ENCODE measurements at regions not wholly inside any gene's neighbourhood (a gene's known extent, or its start where the extent isn't known, plus 50 kb on each side); places are given as distances from the start of the nearest gene placed in this dataset.

- Histone ChIP-seq H3K27ac (ENCODE audit: low read depth, low read length) (peak overlapping the region; percentile 83), H3K4me1 (ENCODE audit: insufficient read depth, low read length) (peaks cover 17% of the 10 kb centered on the region), H3K79me2 (ENCODE audit: insufficient read depth, low read length) (no peaks in the 10 kb centered on the region), H3K4me3 (ENCODE audit: insufficient read depth, low read depth, low read length) (peak overlapping the region; percentile 35), H4K20me1 (ENCODE audit: insufficient read depth, low read length) (no peaks in the 10 kb centered on the region), H2AFZ (ENCODE audit: low read depth, low read length) (no peak overlapping the region), H3K9me3 (ENCODE audit: insufficient read depth, low read depth, low read length) (no peaks in the 10 kb centered on the region), H3K9ac (ENCODE audit: low read length) (peak overlapping the region; percentile 49), H3K4me2 (ENCODE audit: low read length) (peak overlapping the region; percentile 72), H3K27me3 (ENCODE audit: insufficient read depth, low read length) (no peaks in the 10 kb centered on the region), H3K36me3 (ENCODE audit: insufficient read depth, low read length) (no peaks in the 10 kb centered on the region)
- Mint-ChIP-seq H3K4me1 (ENCODE audit: low read depth, unreplicated experiment) (peaks cover 19% of the 10 kb centered on the region), H3K9me3 (ENCODE audit: unreplicated experiment) (no peaks in the 10 kb centered on the region), H3K27me3 (ENCODE audit: low read depth, unreplicated experiment) (no peaks in the 10 kb centered on the region), H3K27ac (ENCODE audit: unreplicated experiment) (peak overlapping the region; percentile 95), H3K36me3 (ENCODE audit: low read depth, unreplicated experiment) (no peaks in the 10 kb centered on the region), H3K4me3 (ENCODE audit: unreplicated experiment) (no peak overlapping the region)
- DNase-seq (ENCODE audit: low read depth) (peak; percentile 97), FAIRE-seq (peak; percentile 84)
- TF ChIP-seq EZH2 (IDR thresholded peaks at IDR 0.05; ENCODE audit: insufficient read depth, low read length): no peak
- no peak for TF ChIP-seq CTCF (IDR thresholded peaks at IDR 0.05; ENCODE audit: insufficient read depth, low read depth, low read length)
Measured at GRCh38 chr6:9482030-9482738, 932.7 kb downstream of the TFAP2A start.

- Mint-ChIP-seq H3K27me3 (ENCODE audit: low read depth, unreplicated experiment) (no peaks in the 10 kb centered on the region), H3K9me3 (ENCODE audit: unreplicated experiment) (no peaks in the 10 kb centered on the region), H3K4me1 (ENCODE audit: low read depth, unreplicated experiment) (peaks cover 19% of the 10 kb centered on the region), H3K4me3 (ENCODE audit: unreplicated experiment) (no peak overlapping the region), H3K36me3 (ENCODE audit: low read depth, unreplicated experiment) (no peaks in the 10 kb centered on the region), H3K27ac (ENCODE audit: unreplicated experiment) (peak overlapping the region; percentile 15)
- Histone ChIP-seq H3K27me3 (ENCODE audit: insufficient read depth, low read length) (no peaks in the 10 kb centered on the region), H3K4me3 (ENCODE audit: insufficient read depth, low read depth, low read length) (peak overlapping the region; percentile 35), H3K36me3 (ENCODE audit: insufficient read depth, low read length) (no peaks in the 10 kb centered on the region), H4K20me1 (ENCODE audit: insufficient read depth, low read length) (no peaks in the 10 kb centered on the region), H3K9ac (ENCODE audit: low read length) (peak overlapping the region; percentile 49), H3K27ac (ENCODE audit: low read depth, low read length) (peak overlapping the region; percentile 83), H2AFZ (ENCODE audit: low read depth, low read length) (no peak overlapping the region), H3K9me3 (ENCODE audit: insufficient read depth, low read depth, low read length) (no peaks in the 10 kb centered on the region), H3K79me2 (ENCODE audit: insufficient read depth, low read length) (no peaks in the 10 kb centered on the region), H3K4me1 (ENCODE audit: insufficient read depth, low read length) (peaks cover 17% of the 10 kb centered on the region), H3K4me2 (ENCODE audit: low read length) (peak overlapping the region; percentile 72)
- DNase-seq (ENCODE audit: low read depth) (peak; percentile 46), FAIRE-seq (no peak)
- no peak for TF ChIP-seq EZH2 (IDR thresholded peaks at IDR 0.05; ENCODE audit: insufficient read depth, low read length)
- TF ChIP-seq CTCF (IDR thresholded peaks at IDR 0.05; ENCODE audit: insufficient read depth, low read depth, low read length): no peak
Measured at GRCh38 chr6:9481292-9482029, 933.4 kb downstream of the TFAP2A start.
